ENCODE measurements at regions not wholly inside any gene's neighbourhood (a gene's known extent, or its start where the extent isn't known, plus 50 kb on each side); places are given as distances from the start of the nearest gene placed in this dataset.

GRCh38 chr3:28841441-28841840, 439.4 kb upstream of the RBMS3 start:
- no peaks in the 10 kb centered on the region for H4K20me1 ChIP-seq (ENCODE audit: control insufficient read depth, extremely low read depth, insufficient read depth, low read length)
- H3K9me1 ChIP-seq (ENCODE audit: control insufficient read depth, extremely low read depth, insufficient read depth, low read length), result no peaks in the 10 kb centered on the region
- TF ChIP-seq EZH2 (IDR thresholded peaks at IDR 0.05; ENCODE audit: low read length), result no peak
- no peak for TF ChIP-seq CTCF (optimal IDR thresholded peaks at IDR 0.05 in 1 of 3, IDR thresholded peaks at IDR 0.05 in 1 of 3, conservative IDR thresholded peaks at IDR 0.05 in 1 of 3; ENCODE audit: extremely low read depth in 1 of 3, insufficient read depth in 2 of 3, low read length in 3 of 3)
- no peak for FAIRE-seq
- no peak overlapping the region for H3K9ac ChIP-seq (ENCODE audit: control insufficient read depth, extremely low read depth, insufficient read depth, low read length)
- no peak overlapping the region for H2AFZ ChIP-seq (ENCODE audit: control insufficient read depth, low read length)
- no peak for DNase-seq (ENCODE audit: low read depth, low spot score)
- no peaks in the 10 kb centered on the region for H3K79me2 ChIP-seq (ENCODE audit: control insufficient read depth, insufficient read depth, low read length)
- H3K4me1 ChIP-seq (ENCODE audit: control insufficient read depth, extremely low read depth, insufficient read depth, low read length), result no peaks in the 10 kb centered on the region
- no peak overlapping the region for H3K27ac ChIP-seq (ENCODE audit: control insufficient read depth, insufficient read depth, low read length)
- no peak overlapping the region for H3K4me2 ChIP-seq (ENCODE audit: control insufficient read depth, extremely low read depth, insufficient read depth, low read depth, low read length)
- no peaks in the 10 kb centered on the region for H3K36me3 ChIP-seq (ENCODE audit: control insufficient read depth in 2 of 2, extremely low read depth in 1 of 2, insufficient read depth in 2 of 2, low read length in 2 of 2)
- dilution Hi-C loops (cut with MboI; ENCODE audit: extremely low pct_ligation_motif_present, low sequenced_read_pairs), result no loop called here
- no peaks in the 10 kb centered on the region for H3K27me3 ChIP-seq (ENCODE audit: control insufficient read depth, extremely low read depth, insufficient read depth, low read length)
- no peak overlapping the region for H3K4me3 ChIP-seq (ENCODE audit: control insufficient read depth in 2 of 3, extremely low read depth in 1 of 3, insufficient read depth in 2 of 3, low read depth in 1 of 3, low read length in 3 of 3)
- no peaks in the 10 kb centered on the region for H3K9me3 ChIP-seq (ENCODE audit: control insufficient read depth, low read depth, low read length)

- dilution Hi-C loops (cut with MboI; ENCODE audit: extremely low pct_ligation_motif_present, low sequenced_read_pairs), result no loop called here
- DNase-seq (ENCODE audit: low read depth, low spot score), result no peak
- TF ChIP-seq EZH2 (IDR thresholded peaks at IDR 0.05; ENCODE audit: low read length) (no peak), CTCF (optimal IDR thresholded peaks at IDR 0.05 in 1 of 3, IDR thresholded peaks at IDR 0.05 in 1 of 3, conservative IDR thresholded peaks at IDR 0.05 in 1 of 3; ENCODE audit: extremely low read depth in 1 of 3, insufficient read depth in 2 of 3, low read length in 3 of 3) (no peak)
- Histone ChIP-seq H3K27me3 (ENCODE audit: control insufficient read depth, extremely low read depth, insufficient read depth, low read length) (no peaks in the 10 kb centered on the region), H3K27ac (ENCODE audit: control insufficient read depth, insufficient read depth, low read length) (no peak overlapping the region), H3K36me3 (ENCODE audit: control insufficient read depth in 2 of 2, extremely low read depth in 1 of 2, insufficient read depth in 2 of 2, low read length in 2 of 2) (no peaks in the 10 kb centered on the region), H3K79me2 (ENCODE audit: control insufficient read depth, insufficient read depth, low read length) (no peaks in the 10 kb centered on the region), H3K4me3 (ENCODE audit: control insufficient read depth in 2 of 3, extremely low read depth in 1 of 3, insufficient read depth in 2 of 3, low read depth in 1 of 3, low read length in 3 of 3) (no peak overlapping the region), H3K4me2 (ENCODE audit: control insufficient read depth, extremely low read depth, insufficient read depth, low read depth, low read length) (no peak overlapping the region), H2AFZ (ENCODE audit: control insufficient read depth, low read length) (no peak overlapping the region), H3K4me1 (ENCODE audit: control insufficient read depth, extremely low read depth, insufficient read depth, low read length) (no peaks in the 10 kb centered on the region), H3K9me3 (ENCODE audit: control insufficient read depth, low read depth, low read length) (no peaks in the 10 kb centered on the region), H3K9ac (ENCODE audit: control insufficient read depth, extremely low read depth, insufficient read depth, low read length) (no peak overlapping the region), H4K20me1 (ENCODE audit: control insufficient read depth, extremely low read depth, insufficient read depth, low read length) (no peaks in the 10 kb centered on the region), H3K9me1 (ENCODE audit: control insufficient read depth, extremely low read depth, insufficient read depth, low read length) (no peaks in the 10 kb centered on the region)
- no peak for FAIRE-seq
These were observed 436.4 kb upstream of the RBMS3 start for GRCh38 chr3:28844298-28845005.

Data from keratinocyte (primary cell).